Activated CD4-positive, alpha-beta T cell treated with anti-CD3 and anti-CD28 coated beads for 24 hours (primary cell): ENCODE measurements at regions not wholly inside any gene's neighbourhood (a gene's known extent, or its start where the extent isn't known, plus 50 kb on each side); places are given as distances from the start of the nearest gene placed in this dataset.

ENCODE experiments used
- DNase-seq, 2 donors: peaks; one replicate each; pipeline ENCODE4 v3.0.0-alpha.2; 2020; ENCODE audit warnings: low read depth in 2 of 2

GRCh38 chr9:107431461-107431860 lies 58.1 kb downstream of the KLF4 start:
- no peak for DNase-seq

DNA sequence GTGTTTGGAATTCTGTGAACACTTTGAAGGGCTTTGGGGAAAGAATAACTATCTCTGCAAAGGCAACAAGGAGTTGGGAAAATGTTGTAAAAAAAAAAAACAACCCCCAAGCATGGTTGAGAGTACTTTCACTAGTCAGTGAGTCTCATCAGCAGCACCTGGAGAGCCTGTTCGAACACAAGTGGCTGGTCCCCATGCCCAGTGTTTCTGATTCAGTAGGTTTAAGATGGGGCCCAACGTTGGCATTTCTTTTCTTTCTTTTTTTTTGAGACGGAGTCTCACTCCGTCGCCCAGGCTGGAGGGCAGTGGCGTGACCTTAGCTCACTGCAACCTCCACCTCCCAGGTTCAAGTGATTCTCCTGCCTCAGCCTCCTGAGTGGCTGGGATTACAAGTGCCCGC lies 59.5 kb downstream of the KLF4 start:
- DNase-seq = no peak

DNA sequence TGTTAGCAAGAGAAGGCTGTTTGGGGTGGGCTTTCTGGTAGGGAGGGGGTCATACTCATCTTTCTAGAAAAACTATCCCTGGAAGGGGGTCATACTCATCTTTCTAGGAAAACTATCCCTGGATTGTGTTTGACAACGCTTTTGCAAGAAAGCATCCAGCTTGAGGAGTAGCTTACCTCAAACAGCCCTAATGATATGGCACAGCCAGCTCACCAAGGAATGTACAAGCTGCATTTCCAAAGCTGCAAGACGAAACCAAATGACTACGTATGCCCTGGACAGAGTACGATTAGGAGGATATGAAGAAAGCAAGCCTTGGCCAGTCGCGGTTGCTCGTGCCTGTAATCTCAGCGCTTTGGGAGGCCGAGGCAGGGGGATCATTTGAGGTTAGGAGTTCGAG lies 63.4 kb downstream of the KLF4 start:
- no peak for DNase-seq

GRCh38 chr9:107425101-107426025 lies 64.2 kb downstream of the KLF4 start:
- DNase-seq = peak; percentile 33 to 45

GRCh38 chr9:107423540-107423939 lies 66.0 kb downstream of the KLF4 start:
- no peak for DNase-seq

DNA sequence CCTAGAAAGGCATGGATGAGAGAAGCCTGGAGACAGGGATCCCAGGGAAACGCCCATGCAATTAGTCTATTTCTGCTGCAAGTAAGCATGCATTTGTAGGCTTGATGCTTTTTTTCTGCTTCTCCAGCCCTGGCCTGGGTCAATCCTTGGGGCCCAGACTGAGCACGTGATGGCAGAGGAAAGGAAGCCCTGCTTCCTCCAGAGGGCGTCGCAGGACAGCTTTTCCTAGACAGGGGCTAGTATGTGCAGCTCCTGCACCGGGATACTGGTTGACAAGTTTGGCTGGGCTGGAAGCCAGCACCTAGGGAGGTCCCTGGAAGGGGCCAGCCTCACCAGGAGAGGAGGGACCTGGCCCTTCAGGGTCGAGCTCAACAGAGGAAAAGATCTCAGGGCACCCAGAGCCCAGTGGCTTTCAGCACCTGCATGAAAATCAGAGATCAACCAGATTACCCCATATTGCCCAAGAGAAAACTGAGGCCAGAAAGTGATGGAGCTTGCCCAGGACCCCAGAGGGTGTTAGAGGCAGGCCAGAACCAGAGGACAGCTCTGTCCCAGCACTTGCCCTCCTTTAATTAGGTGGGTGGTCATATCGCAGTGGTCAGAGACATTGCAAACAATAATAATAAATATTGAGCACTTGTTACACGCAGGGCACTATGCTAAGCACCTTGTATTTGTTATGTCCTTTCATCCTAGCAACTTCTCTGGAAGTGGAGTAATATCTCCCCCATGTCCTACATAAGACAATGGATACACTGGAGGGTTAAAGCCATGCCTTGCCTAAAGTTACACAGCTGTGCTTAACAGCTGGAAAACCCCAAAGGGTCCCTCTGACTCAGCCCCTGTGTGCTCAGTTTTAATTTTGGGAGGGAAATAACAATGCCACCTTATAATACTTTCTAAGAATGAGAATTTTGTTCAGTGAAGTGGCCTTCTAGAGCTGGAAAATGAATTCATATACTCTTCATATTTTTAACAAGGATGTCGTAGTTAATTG lies 67.1 kb downstream of the KLF4 start:
- peak; percentile 2 to 13 for DNase-seq

DNA sequence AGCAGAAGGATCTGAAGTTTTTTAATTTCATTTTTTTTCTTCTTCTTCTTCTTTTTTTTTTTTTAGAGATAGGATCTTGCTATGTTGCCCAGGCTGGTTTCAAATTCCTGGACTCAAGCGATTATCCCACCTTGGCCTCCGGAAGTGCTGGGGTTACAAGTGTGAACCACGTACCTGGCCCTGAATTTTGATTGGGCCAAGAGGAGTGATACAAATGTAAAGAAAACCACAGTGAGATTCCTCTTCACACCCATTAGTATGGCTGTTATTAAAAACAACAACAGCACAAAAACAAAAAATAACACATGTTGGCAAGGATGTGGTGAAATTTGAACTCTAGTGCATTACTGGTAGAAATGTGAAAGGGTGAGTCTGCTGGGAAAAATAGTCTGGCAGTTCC lies 79.1 kb downstream of the KLF4 start:
- no peak for DNase-seq

DNA sequence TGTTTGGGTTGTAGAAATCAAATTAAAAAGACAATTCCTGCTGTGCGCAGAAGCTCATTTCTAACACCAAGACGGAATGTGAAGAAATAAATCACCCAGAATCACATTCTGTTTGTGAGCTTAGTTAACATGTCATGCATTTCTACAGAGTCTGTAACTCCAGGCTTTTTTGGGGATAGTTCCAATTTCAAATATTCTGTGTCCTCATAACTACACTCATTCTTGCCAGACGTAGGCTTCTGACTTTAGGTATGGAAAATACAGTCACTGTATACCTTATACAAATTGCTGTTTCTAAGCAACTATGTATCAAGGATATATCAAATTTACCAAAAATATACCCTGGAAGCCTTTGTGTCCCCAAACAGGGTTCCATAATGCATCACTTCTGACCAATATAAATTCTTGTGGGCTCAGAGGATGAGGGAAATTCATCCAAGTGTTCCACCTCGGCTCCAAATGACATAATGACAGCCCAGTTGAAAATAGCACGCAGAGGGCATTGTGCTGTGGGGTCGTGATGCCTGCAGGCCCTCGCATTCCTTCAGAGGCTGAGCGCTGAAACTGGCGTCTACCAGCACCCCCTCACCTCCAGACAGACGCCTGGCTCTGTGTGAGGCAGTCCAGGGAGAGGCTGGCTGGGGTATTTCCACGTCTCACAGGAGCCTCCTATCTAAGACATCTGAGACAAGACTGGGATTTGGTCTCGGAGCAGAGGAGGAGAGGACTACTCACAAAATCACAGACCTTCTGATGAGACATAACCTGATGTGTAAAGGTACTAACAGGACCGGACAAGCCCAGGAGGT lies 79.8 kb downstream of the KLF4 start:
- DNase-seq = no peak

DNA sequence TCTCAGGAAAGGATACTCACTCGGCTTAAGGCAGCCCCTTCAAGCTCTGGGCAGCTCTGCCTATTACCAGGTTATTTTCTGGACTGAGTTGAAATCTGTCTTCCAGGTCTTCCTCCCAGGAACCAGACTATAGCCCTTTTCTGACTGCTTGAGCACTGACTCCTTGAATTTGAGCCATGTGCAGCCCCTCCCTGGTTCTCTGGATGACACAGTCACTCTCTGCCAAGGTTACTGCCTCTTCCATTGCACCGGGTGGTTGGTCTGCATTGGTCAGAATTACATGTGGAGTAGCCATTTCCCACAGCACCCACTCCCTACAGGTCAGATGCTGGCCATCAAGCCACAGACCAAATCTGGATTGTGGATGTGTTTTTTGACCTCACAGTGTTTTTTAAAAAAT lies 81.9 kb downstream of the KLF4 start:
- DNase-seq = no peak

DNA sequence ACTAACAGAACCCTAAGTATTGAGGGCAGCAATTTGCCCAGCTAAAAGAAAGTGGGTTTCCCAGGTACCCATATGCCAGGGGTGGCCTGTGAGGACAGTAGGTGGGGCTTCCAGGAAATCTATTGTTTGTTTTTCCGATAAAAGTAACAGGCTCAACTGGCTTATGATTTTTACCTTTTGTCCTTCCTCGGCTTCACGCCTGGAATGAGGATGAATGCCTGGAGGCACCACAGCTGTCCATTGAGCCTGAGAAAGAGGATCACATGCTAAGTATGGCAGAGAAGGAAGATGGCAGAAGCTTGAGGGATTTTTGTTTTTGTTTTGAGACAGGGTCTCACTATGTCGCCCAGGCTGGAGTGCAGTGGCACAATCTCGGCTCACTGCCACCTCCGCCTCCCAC lies 84.1 kb downstream of the KLF4 start:
- DNase-seq = no peak

DNA sequence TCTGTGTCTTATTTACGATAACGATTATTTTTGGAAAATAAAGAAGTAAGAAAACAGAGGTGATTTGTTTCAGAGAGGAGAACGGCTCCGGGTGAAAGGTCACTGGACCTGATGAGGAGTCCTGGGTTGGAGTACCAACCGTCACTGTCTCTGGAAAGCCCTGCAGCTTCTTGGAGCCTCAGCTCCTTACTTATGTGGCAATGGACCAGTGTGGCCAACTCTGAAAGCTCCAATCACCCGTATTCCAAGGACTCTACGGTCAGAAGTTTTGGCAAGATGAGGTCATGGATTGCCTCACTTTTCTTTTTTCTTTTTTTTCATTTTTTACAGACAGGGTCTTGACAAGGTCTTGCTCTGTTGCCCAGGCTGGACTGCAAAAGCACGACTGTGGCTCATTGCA lies 84.8 kb downstream of the KLF4 start:
- no peak for DNase-seq

DNA sequence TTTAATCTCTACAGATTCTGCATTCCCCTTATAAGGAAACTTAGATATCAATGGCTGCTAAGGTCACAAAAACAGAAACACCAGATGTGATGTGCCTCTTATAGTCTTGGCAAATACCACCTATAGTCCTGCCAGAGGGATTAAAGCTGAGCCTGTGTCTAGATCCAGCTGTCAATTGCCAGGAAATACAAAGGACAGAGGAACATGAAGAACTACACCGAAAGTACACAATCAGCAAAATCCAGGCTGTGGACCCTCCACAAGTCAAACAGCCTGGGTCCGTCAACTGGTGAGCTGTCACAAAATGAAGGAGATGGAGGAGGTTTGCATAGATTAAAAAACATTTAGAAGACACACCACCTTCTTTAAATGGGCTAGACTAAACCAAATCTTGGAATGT lies 85.4 kb downstream of the KLF4 start:
- DNase-seq = no peak

- DNase-seq = no peak
Observed at GRCh38 chr9:107397076-107398044, 92.2 kb downstream of the KLF4 start.

DNA sequence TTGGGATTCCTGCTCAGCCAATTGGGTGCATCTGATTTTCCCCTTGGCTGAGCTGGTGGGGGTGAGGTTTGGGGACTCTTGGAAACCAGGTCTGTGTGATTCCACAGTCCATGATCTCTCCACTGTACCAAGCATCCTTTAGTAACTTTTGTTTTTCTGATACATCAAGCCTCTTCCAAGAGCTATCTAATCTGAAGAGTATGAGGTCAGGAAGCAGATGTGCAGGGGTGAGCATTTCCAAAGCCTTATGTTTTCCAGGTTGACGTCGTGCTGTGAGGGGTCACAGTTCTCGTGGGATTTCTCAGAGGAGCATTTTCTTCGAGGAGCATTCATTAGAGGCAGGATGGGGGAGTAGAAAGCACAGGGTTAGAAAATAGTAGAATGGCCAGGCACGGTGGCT lies 95.3 kb downstream of the KLF4 start:
- DNase-seq = no peak

GRCh38 chr9:107390778-107391177 lies 98.8 kb downstream of the KLF4 start:
- no peak for DNase-seq

GRCh38 chr9:107390279-107390678 lies 99.3 kb downstream of the KLF4 start:
- no peak for DNase-seq

DNA sequence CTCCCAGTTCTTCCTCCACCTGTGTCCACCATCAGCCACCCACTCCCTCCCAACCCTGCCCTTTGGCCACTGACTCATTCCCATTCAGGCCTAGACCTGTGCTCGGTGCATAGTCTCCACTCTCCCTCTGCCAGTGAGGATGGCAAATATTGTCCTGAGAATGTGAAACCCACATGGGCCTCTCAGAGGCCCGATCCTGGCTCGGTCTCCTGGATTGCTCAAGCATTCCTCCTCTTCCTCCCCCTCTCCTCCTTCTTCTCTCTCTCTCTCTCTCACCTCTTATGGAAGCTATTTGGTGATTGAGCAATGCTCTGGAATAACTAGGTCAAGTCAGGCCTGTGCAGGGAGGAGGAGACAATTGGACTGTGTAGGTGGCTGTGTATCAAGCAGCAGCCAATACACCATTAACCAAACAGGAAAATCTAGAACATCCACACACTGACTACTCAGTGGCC lies 99.9 kb downstream of the KLF4 start:
- no peak for DNase-seq

- no peak for DNase-seq
Observed at GRCh38 chr9:107388890-107389289, 100.7 kb downstream of the KLF4 start.

DNA sequence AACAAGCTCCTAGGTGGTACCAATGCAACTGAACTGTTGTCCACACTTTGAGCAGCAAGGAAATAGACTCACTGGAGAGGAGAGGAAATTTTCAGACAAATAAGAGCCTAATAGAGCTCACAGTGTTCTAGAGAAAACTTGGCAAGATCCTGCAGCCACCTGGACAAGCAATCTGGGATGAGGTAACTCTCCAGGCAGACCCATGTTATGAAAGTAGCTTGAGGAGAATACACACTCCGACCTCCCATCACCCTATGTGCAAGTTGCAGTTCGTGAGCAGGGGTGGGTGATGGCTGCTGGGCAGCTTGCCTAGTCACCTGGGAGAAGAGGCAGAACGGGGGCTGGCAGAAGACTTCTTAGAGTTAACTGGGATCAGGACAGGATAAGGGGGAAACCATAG lies 102.2 kb downstream of the KLF4 start:
- DNase-seq = no peak

DNA sequence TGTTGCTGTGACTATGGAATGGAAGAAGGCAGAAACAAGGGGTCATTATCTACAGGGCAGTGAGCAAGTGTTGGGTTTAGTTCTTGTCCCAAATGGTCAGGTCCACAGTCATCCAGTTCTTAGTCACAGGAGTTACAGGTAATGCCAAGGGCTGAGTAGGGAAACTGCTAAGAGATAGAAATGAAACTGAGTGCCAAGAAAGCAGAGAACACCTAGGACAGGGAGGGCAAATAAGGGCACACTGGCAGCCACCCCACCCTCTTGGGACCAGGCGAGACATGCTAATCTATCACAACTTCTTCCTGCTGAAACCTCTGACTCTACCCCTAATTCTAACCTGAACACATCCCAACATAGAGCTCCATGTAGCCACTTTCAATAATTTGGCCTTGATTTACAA lies 103.2 kb downstream of the KLF4 start:
- no peak for DNase-seq
